ENCODE measurements at regions not wholly inside any gene's neighbourhood (a gene's known extent, or its start where the extent isn't known, plus 50 kb on each side); places are given as distances from the start of the nearest gene placed in this dataset.

- TF ChIP-seq POLR2A (IDR thresholded peaks at IDR 0.05) (no peak), CTCF (IDR thresholded peaks at IDR 0.05) (no peak), POLR2AphosphoS5 (IDR thresholded peaks at IDR 0.05) (no peak), EP300 (IDR thresholded peaks at IDR 0.05) (no peak)
These were observed 257.0 kb upstream of the GYPC start for GRCh38 chr2:126399001-126399400.
